Activated CD8-positive, alpha-beta T cell treated with anti-CD3 and anti-CD28 coated beads, Interleukin-2, amount 10 ng/mL, durations not matched to agents 7 days and 5 days (primary cell): ENCODE measurements at regions not wholly inside any gene's neighbourhood (a gene's known extent, or its start where the extent isn't known, plus 50 kb on each side); places are given as distances from the start of the nearest gene placed in this dataset.

Experiments used
- ATAC-seq: fragments of 150-1000 bp; cut with Tn5 transposase; one replicate; pipeline ENCODE4 v1.10.0; 2021; ENCODE audit warnings: moderate library complexity
- CTCF ChIA-PET: fragments of 350-600 bp; sonication (Branson Sonifier 250); formaldehyde crosslinking; loops from one replicate; lab custom pipeline; 2021; ENCODE audit warnings: antibody characterized with exemption; lab: Charles Lee
- POLR2A ChIA-PET: fragments of 350-600 bp; sonication (Branson Sonifier 250); formaldehyde crosslinking; loops from one replicate; lab custom pipeline; 2021; ENCODE audit warnings: antibody characterized with exemption; lab: Charles Lee
- DNase-seq: peaks from one replicate; pipeline ENCODE4 v3.0.0-alpha.2; 2020
- H3K27ac Mint-ChIP-seq: one replicate; pipeline ENCODE4 v1.8.0; 2021; ENCODE audit warnings: mild to moderate bottlenecking, mixed read lengths
- H3K27me3 Mint-ChIP-seq: one replicate; pipeline ENCODE4 v1.8.0; 2021; ENCODE audit warnings: low read depth, mixed read lengths
- H3K36me3 Mint-ChIP-seq: one replicate; pipeline ENCODE4 v1.8.0; 2021; ENCODE audit warnings: low read depth, mixed read lengths
- H3K4me1 Mint-ChIP-seq: one replicate; pipeline ENCODE4 v1.8.0; 2021; ENCODE audit warnings: low read depth, mixed read lengths
- H3K4me3 Mint-ChIP-seq: one replicate; pipeline ENCODE4 v1.8.0; 2021; ENCODE audit warnings: mild to moderate bottlenecking, mixed read lengths
- H3K9me3 Mint-ChIP-seq: one replicate; pipeline ENCODE4 v1.8.0; 2022; ENCODE audit warnings: mixed read lengths; ENCODE audit not compliant: insufficient read depth

- ChIA-PET CTCF (no interaction called here), POLR2A (no interaction called here)
- DNase-seq (no peak), ATAC-seq (no peak)
- no peaks in the 10 kb centered on the region for H3K36me3 Mint-ChIP-seq
- H3K9me3 Mint-ChIP-seq: no peaks in the 10 kb centered on the region
- no peak overlapping the region for H3K27ac Mint-ChIP-seq
- no peak overlapping the region for H3K4me3 Mint-ChIP-seq
- no peaks in the 10 kb centered on the region for H3K4me1 Mint-ChIP-seq
- H3K27me3 Mint-ChIP-seq: no peaks in the 10 kb centered on the region
Observed at GRCh38 chr9:108196332-108197007, 659.3 kb downstream of the ACTL7B start.

- ATAC-seq: no peak
- no peak overlapping the region for H3K4me3 Mint-ChIP-seq
- H3K27ac Mint-ChIP-seq: no peak overlapping the region
- ChIA-PET POLR2A (no interaction called here), CTCF (no interaction called here)
- H3K36me3 Mint-ChIP-seq: no peaks in the 10 kb centered on the region
- no peaks in the 10 kb centered on the region for H3K4me1 Mint-ChIP-seq
- H3K27me3 Mint-ChIP-seq: no peaks in the 10 kb centered on the region
- DNase-seq: no peak
- H3K9me3 Mint-ChIP-seq: no peaks in the 10 kb centered on the region
Observed at GRCh38 chr9:108194154-108194553, 661.6 kb downstream of the ACTL7B start.

GRCh38 chr9:108193026-108193710 lies 662.6 kb downstream of the ACTL7B start:
- Mint-ChIP-seq H3K27ac (no peak overlapping the region), H3K4me3 (no peak overlapping the region), H3K4me1 (no peaks in the 10 kb centered on the region), H3K9me3 (no peaks in the 10 kb centered on the region), H3K36me3 (no peaks in the 10 kb centered on the region), H3K27me3 (no peaks in the 10 kb centered on the region)
- ChIA-PET CTCF (no interaction called here), POLR2A (no interaction called here)
- ATAC-seq (no peak), DNase-seq (no peak)

- H3K4me1 Mint-ChIP-seq: no peaks in the 10 kb centered on the region
- no peak overlapping the region for H3K4me3 Mint-ChIP-seq
- no peaks in the 10 kb centered on the region for H3K9me3 Mint-ChIP-seq
- H3K36me3 Mint-ChIP-seq: no peaks in the 10 kb centered on the region
- ATAC-seq: no peak
- ChIA-PET CTCF (no interaction called here), POLR2A (no interaction called here)
- no peaks in the 10 kb centered on the region for H3K27me3 Mint-ChIP-seq
- H3K27ac Mint-ChIP-seq: no peak overlapping the region
- DNase-seq: no peak
Observed at GRCh38 chr9:108191065-108191464, 664.7 kb downstream of the ACTL7B start.

GRCh38 chr9:108188976-108189375 lies 666.8 kb downstream of the ACTL7B start:
- Mint-ChIP-seq H3K27ac (no peak overlapping the region), H3K27me3 (no peaks in the 10 kb centered on the region), H3K36me3 (no peaks in the 10 kb centered on the region), H3K9me3 (no peaks in the 10 kb centered on the region), H3K4me3 (no peak overlapping the region), H3K4me1 (no peaks in the 10 kb centered on the region)
- no peak for DNase-seq
- no peak for ATAC-seq
- CTCF ChIA-PET: no interaction called here
- POLR2A ChIA-PET: no interaction called here

GRCh38 chr9:108188482-108188881 lies 667.3 kb downstream of the ACTL7B start:
- H3K36me3 Mint-ChIP-seq: no peaks in the 10 kb centered on the region
- DNase-seq: no peak
- ATAC-seq: no peak

GRCh38 chr9:108186642-108187395 lies 669.0 kb downstream of the ACTL7B start:
- Mint-ChIP-seq H3K27me3 (no peaks in the 10 kb centered on the region), H3K36me3 (no peaks in the 10 kb centered on the region), H3K4me3 (no peak overlapping the region), H3K9me3 (no peaks in the 10 kb centered on the region), H3K27ac (no peak overlapping the region), H3K4me1 (no peaks in the 10 kb centered on the region)
- DNase-seq (no peak), ATAC-seq (no peak)
- POLR2A ChIA-PET: no interaction called here
- CTCF ChIA-PET: no interaction called here

More at GRCh38 chr9:108188482-108188881, 667.3 kb downstream of the ACTL7B start:
- ChIA-PET CTCF (no interaction called here), POLR2A (no interaction called here)
- Mint-ChIP-seq H3K27me3 (no peaks in the 10 kb centered on the region), H3K27ac (no peak overlapping the region), H3K4me3 (no peak overlapping the region), H3K4me1 (no peaks in the 10 kb centered on the region), H3K9me3 (no peaks in the 10 kb centered on the region)

- H3K9me3 Mint-ChIP-seq: no peaks in the 10 kb centered on the region
- CTCF ChIA-PET: no interaction called here
- no peak for ATAC-seq
- POLR2A ChIA-PET: no interaction called here
- H3K4me3 Mint-ChIP-seq: no peak overlapping the region
- no peaks in the 10 kb centered on the region for H3K27me3 Mint-ChIP-seq
- no peak for DNase-seq
- no peaks in the 10 kb centered on the region for H3K4me1 Mint-ChIP-seq
- no peak overlapping the region for H3K27ac Mint-ChIP-seq
- no peaks in the 10 kb centered on the region for H3K36me3 Mint-ChIP-seq
Observed at GRCh38 chr9:108185613-108186012, 670.2 kb downstream of the ACTL7B start.

GRCh38 chr9:108184941-108185340 lies 670.8 kb downstream of the ACTL7B start:
- ChIA-PET POLR2A (no interaction called here), CTCF (no interaction called here)
- Mint-ChIP-seq H3K36me3 (no peaks in the 10 kb centered on the region), H3K4me3 (no peak overlapping the region), H3K4me1 (no peaks in the 10 kb centered on the region), H3K27me3 (no peaks in the 10 kb centered on the region), H3K9me3 (no peaks in the 10 kb centered on the region), H3K27ac (no peak overlapping the region)
- no peak for ATAC-seq
- DNase-seq: no peak

- no peak for ATAC-seq
- no peaks in the 10 kb centered on the region for H3K36me3 Mint-ChIP-seq
- H3K4me1 Mint-ChIP-seq: no peaks in the 10 kb centered on the region
- no peak overlapping the region for H3K27ac Mint-ChIP-seq
- H3K4me3 Mint-ChIP-seq: no peak overlapping the region
- no peaks in the 10 kb centered on the region for H3K27me3 Mint-ChIP-seq
- CTCF ChIA-PET: no interaction called here
- DNase-seq: no peak
- H3K9me3 Mint-ChIP-seq: no peaks in the 10 kb centered on the region
- POLR2A ChIA-PET: no interaction called here
Observed at GRCh38 chr9:108184009-108184408, 671.8 kb downstream of the ACTL7B start.

- Mint-ChIP-seq H3K9me3 (no peaks in the 10 kb centered on the region), H3K4me3 (no peak overlapping the region), H3K27ac (no peak overlapping the region), H3K4me1 (no peaks in the 10 kb centered on the region), H3K36me3 (no peaks in the 10 kb centered on the region), H3K27me3 (no peaks in the 10 kb centered on the region)
- POLR2A ChIA-PET: no interaction called here
- DNase-seq: no peak
- CTCF ChIA-PET: no interaction called here
- no peak for ATAC-seq
Observed at GRCh38 chr9:108182950-108183381, 672.8 kb downstream of the ACTL7B start.

GRCh38 chr9:108182270-108182669 lies 673.5 kb downstream of the ACTL7B start:
- ATAC-seq: no peak
- CTCF ChIA-PET: no interaction called here

More at GRCh38 chr9:108182270-108182669, 673.5 kb downstream of the ACTL7B start:
- Mint-ChIP-seq H3K27ac (no peak overlapping the region), H3K4me3 (no peak overlapping the region), H3K36me3 (no peaks in the 10 kb centered on the region), H3K4me1 (no peaks in the 10 kb centered on the region), H3K27me3 (no peaks in the 10 kb centered on the region), H3K9me3 (no peaks in the 10 kb centered on the region)
- POLR2A ChIA-PET: no interaction called here
- DNase-seq: no peak
